Neural progenitor cell (in vitro differentiated cells): ENCODE measurements at regions not wholly inside any gene's neighbourhood (a gene's known extent, or its start where the extent isn't known, plus 50 kb on each side); places are given as distances from the start of the nearest gene placed in this dataset.

Experiments used
- CTCF ChIP-seq: fragments of 200-600 bp; sonication (generic); IDR thresholded peaks from 2 replicates; pipeline ENCODE4 v1.5.1; 2017; ENCODE audit warnings: antibody characterized with exemption, mild to moderate bottlenecking
- EZH2 ChIP-seq: fragments of 200-600 bp; sonication (generic); IDR thresholded peaks from 2 replicates; pipeline ENCODE4 v1.6.1; 2017; ENCODE audit warnings: antibody characterized with exemption, mild to moderate bottlenecking, moderate library complexity

- no peak for TF ChIP-seq CTCF
- no peak for TF ChIP-seq EZH2
These were observed 499.3 kb downstream of the FOXG1 start for GRCh38 chr14:29265852-29266251.
